ENCODE measurements at regions not wholly inside any gene's neighbourhood (a gene's known extent, or its start where the extent isn't known, plus 50 kb on each side); places are given as distances from the start of the nearest gene placed in this dataset.

DNA sequence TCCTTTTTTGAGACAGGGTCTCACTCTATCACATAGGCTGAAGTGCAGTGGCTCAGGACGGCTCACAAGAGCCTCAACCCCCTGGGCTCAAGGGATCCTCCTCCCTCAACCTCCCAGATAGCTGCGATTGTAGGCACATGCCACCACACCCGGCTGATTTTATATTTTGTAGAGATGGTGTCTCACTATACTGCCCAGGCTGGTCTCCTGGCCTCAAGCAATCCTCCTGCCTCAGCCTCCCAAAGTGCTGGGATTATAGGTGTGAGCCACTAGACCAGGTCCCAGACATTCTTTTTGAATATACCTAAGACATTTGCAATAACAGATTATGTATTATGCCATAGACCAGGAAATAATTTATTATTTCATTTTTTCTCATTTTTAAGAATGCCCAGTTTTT lies 58.3 kb upstream of the CDYL start:
- Histone ChIP-seq H3K27me3 (ENCODE audit: insufficient read depth, low read length) (no peaks in the 10 kb centered on the region), H3K79me2 (ENCODE audit: insufficient read depth, low read length) (no peaks in the 10 kb centered on the region), H4K20me1 (ENCODE audit: insufficient read depth, low read length) (no peaks in the 10 kb centered on the region), H2AFZ (ENCODE audit: low read length) (no peak overlapping the region), H3K4me1 (ENCODE audit: insufficient read depth, low read length, severe bottlenecking) (no peaks in the 10 kb centered on the region), H3K36me3 (ENCODE audit: insufficient read depth, low read length) (no peaks in the 10 kb centered on the region), H3K9ac (ENCODE audit: low read length) (no peak overlapping the region), H3F3A (ENCODE audit: insufficient read depth, low read length) (no peaks in the 10 kb centered on the region), H3K4me2 (ENCODE audit: low read length) (no peak overlapping the region), H3K4me3 (ENCODE audit: low read depth, low read length, poor library complexity, severe bottlenecking) (no peak overlapping the region), H3K27ac (ENCODE audit: low read depth, low read length, poor library complexity, severe bottlenecking) (no peak overlapping the region), H3K9me2 (ENCODE audit: low read depth, low read length) (no peaks in the 10 kb centered on the region), H3K9me3 (ENCODE audit: low read length) (no peaks in the 10 kb centered on the region)
- no peak for TF ChIP-seq EZH2 (IDR thresholded peaks at IDR 0.05; ENCODE audit: borderline replicate concordance, low read length)
- TF ChIP-seq, protein P1, sequence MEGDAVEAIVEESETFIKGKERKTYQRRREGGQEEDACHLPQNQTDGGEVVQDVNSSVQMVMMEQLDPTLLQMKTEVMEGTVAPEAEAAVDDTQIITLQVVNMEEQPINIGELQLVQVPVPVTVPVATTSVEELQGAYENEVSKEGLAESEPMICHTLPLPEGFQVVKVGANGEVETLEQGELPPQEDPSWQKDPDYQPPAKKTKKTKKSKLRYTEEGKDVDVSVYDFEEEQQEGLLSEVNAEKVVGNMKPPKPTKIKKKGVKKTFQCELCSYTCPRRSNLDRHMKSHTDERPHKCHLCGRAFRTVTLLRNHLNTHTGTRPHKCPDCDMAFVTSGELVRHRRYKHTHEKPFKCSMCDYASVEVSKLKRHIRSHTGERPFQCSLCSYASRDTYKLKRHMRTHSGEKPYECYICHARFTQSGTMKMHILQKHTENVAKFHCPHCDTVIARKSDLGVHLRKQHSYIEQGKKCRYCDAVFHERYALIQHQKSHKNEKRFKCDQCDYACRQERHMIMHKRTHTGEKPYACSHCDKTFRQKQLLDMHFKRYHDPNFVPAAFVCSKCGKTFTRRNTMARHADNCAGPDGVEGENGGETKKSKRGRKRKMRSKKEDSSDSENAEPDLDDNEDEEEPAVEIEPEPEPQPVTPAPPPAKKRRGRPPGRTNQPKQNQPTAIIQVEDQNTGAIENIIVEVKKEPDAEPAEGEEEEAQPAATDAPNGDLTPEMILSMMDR (IDR thresholded peaks at IDR 0.05; ENCODE audit: low read length): no peak

DNA sequence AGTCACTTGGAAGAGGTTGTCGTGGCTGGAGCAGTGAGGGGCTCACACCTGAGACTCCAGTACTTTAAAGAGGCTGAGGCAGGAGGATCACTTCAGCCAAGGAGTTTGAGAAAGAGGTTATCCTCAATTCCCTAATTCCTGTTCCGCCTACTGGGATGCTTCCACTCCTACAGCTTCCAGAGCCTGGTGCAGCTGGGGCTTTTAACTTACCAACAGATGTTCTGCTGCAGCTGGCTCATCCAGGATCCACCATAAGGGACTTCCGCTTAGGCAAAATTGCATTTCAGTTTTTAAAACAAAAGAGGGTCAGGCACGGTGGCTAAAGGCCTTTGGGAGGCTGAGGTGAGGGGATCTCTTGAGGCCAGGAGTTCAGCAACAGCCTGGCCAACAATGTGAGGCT lies 59.1 kb upstream of the CDYL start:
- H3K79me2 ChIP-seq (ENCODE audit: insufficient read depth, low read length): no peaks in the 10 kb centered on the region
- no peak overlapping the region for H3K4me2 ChIP-seq (ENCODE audit: low read length)
- H3F3A ChIP-seq (ENCODE audit: insufficient read depth, low read length): no peaks in the 10 kb centered on the region
- no peak overlapping the region for H2AFZ ChIP-seq (ENCODE audit: low read length)
- TF ChIP-seq EZH2 (IDR thresholded peaks at IDR 0.05; ENCODE audit: borderline replicate concordance, low read length): no peak
- TF ChIP-seq, protein P1 (IDR thresholded peaks at IDR 0.05; ENCODE audit: low read length): no peak
- no peaks in the 10 kb centered on the region for H3K36me3 ChIP-seq (ENCODE audit: insufficient read depth, low read length)
- H3K4me3 ChIP-seq (ENCODE audit: low read depth, low read length, poor library complexity, severe bottlenecking): no peak overlapping the region
- no peaks in the 10 kb centered on the region for H3K9me3 ChIP-seq (ENCODE audit: low read length)
- H3K9me2 ChIP-seq (ENCODE audit: low read depth, low read length): no peaks in the 10 kb centered on the region
- H4K20me1 ChIP-seq (ENCODE audit: insufficient read depth, low read length): no peaks in the 10 kb centered on the region
- H3K9ac ChIP-seq (ENCODE audit: low read length): no peak overlapping the region
- H3K27me3 ChIP-seq (ENCODE audit: insufficient read depth, low read length): no peaks in the 10 kb centered on the region
- no peaks in the 10 kb centered on the region for H3K4me1 ChIP-seq (ENCODE audit: insufficient read depth, low read length, severe bottlenecking)
- no peak overlapping the region for H3K27ac ChIP-seq (ENCODE audit: low read depth, low read length, poor library complexity, severe bottlenecking)

DNA sequence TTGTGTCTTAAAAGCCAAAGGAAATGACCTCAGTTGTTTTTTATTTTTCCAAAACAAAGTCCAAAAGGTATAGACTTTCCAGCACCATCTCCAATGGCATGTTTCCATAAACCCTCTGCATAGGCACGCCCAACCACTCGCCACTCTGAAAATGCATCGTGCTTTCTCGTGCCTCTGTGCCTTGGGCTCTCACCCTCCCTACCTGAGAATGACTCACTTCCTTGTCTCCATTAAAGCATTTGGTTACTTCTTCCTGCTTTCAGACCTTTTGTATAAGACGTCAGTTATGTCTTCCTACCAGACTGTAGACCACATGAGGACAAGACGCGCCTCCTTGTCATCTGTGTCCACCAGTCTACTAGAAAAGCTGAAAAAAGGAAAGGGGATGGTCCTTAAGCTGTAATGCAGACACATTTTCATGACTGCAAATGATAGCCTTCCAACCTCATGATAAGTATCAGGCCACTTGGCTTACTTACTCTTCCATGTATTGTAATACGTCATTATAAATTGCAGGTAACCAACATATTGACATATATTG lies 61.2 kb upstream of the CDYL start:
- H3K9me3 ChIP-seq (ENCODE audit: low read length): no peaks in the 10 kb centered on the region
- no peaks in the 10 kb centered on the region for H3K27me3 ChIP-seq (ENCODE audit: insufficient read depth, low read length)
- no peak overlapping the region for H3K4me2 ChIP-seq (ENCODE audit: low read length)
- no peak for TF ChIP-seq EZH2 (IDR thresholded peaks at IDR 0.05; ENCODE audit: borderline replicate concordance, low read length)
- TF ChIP-seq, protein P1 (IDR thresholded peaks at IDR 0.05; ENCODE audit: low read length): no peak
- H2AFZ ChIP-seq (ENCODE audit: low read length): no peak overlapping the region
- no peaks in the 10 kb centered on the region for H4K20me1 ChIP-seq (ENCODE audit: insufficient read depth, low read length)
- H3F3A ChIP-seq (ENCODE audit: insufficient read depth, low read length): no peaks in the 10 kb centered on the region
- no peaks in the 10 kb centered on the region for H3K9me2 ChIP-seq (ENCODE audit: low read depth, low read length)
- H3K9ac ChIP-seq (ENCODE audit: low read length): no peak overlapping the region
- H3K79me2 ChIP-seq (ENCODE audit: insufficient read depth, low read length): no peaks in the 10 kb centered on the region
- no peak overlapping the region for H3K27ac ChIP-seq (ENCODE audit: low read depth, low read length, poor library complexity, severe bottlenecking)
- no peaks in the 10 kb centered on the region for H3K4me1 ChIP-seq (ENCODE audit: insufficient read depth, low read length, severe bottlenecking)
- H3K4me3 ChIP-seq (ENCODE audit: low read depth, low read length, poor library complexity, severe bottlenecking): no peak overlapping the region
- H3K36me3 ChIP-seq (ENCODE audit: insufficient read depth, low read length): no peaks in the 10 kb centered on the region

All from OCI-LY1 (cell line).